K562 (cell line): ENCODE measurements at regions not wholly inside any gene's neighbourhood (a gene's known extent, or its start where the extent isn't known, plus 50 kb on each side); places are given as distances from the start of the nearest gene placed in this dataset.
"Not testable (repeated sequence)": the region's sequence is repeated elsewhere in the genome, so short reads cannot be mapped to it uniquely, and the experiment has no call there.

Experiments used
- ARID1B ChIP-seq: fragments of 450-650 bp; IDR thresholded peaks from 2 replicates; pipeline ENCODE4 v1.6.1; 2016; ENCODE audit warnings: antibody characterized with exemption, mild to moderate bottlenecking, inconsistent platforms
- ATF1 ChIP-seq, 2 experiments: fragments of 450-650 bp in 1 of 2; IDR thresholded peaks; 2 replicates each; pipeline ENCODE4 v1.6.1; 2016; ENCODE audit warnings: missing compliant biosample characterization in 1 of 2, missing genetic modification characterization in 1 of 2
- ATF7 ChIP-seq: fragments of 450-650 bp; IDR thresholded peaks from 2 replicates; pipeline ENCODE4 v1.7.1; 2014; ENCODE audit warnings: mild to moderate bottlenecking, moderate library complexity
- CEBPB ChIP-seq: fragments of 450-650 bp; IDR thresholded peaks from 2 replicates; pipeline ENCODE4 v1.6.1; 2016; ENCODE audit warnings: missing genetic modification characterization, missing compliant biosample characterization
- CTBP1 ChIP-seq: fragments of 450-650 bp; IDR thresholded peaks from 2 replicates; pipeline ENCODE4 v1.6.1; 2016; ENCODE audit warnings: borderline replicate concordance
- CXXC5 ChIP-seq: fragments of 250-450 bp; sonication (Bioruptor Pico); IDR thresholded peaks from 2 replicates; pipeline ENCODE4 v1.8.0; 2022; ENCODE audit warnings: inconsistent platforms, mild to moderate bottlenecking, moderate library complexity
- EP400 ChIP-seq: fragments of 450-650 bp; IDR thresholded peaks from 2 replicates; pipeline ENCODE4 v1.6.1; 2017; ENCODE audit warnings: antibody characterized with exemption, mild to moderate bottlenecking, moderate library complexity
- GTF2A2 ChIP-seq: IDR thresholded peaks from 2 replicates; pipeline ENCODE4 v1.6.1; 2016; ENCODE audit warnings: mild to moderate bottlenecking, missing genetic modification characterization, missing compliant biosample characterization
- L3MBTL2 ChIP-seq: fragments of 450-650 bp; IDR thresholded peaks from 2 replicates; pipeline ENCODE4 v1.6.1; 2016; ENCODE audit warnings: mild to moderate bottlenecking, moderate library complexity
- LEF1 ChIP-seq: fragments of 450-650 bp; IDR thresholded peaks from 2 replicates; pipeline ENCODE4 v1.6.1; 2016; ENCODE audit warnings: mild to moderate bottlenecking
- NFRKB ChIP-seq: fragments of 450-650 bp; IDR thresholded peaks from 2 replicates; pipeline ENCODE4 v1.6.1; 2016; ENCODE audit warnings: low read depth
- POLR2A ChIP-seq: fragments of 450-650 bp; conservative IDR thresholded peaks from 2 replicates; pipeline ENCODE4 v1.6.1; 2016
- POLR2G ChIP-seq: fragments of 200-400 bp; formaldehyde crosslinking; IDR thresholded peaks from 2 replicates; pipeline ENCODE4 v1.6.1; 2017; ENCODE audit warnings: low read depth, mild to moderate bottlenecking, antibody characterized with exemption, low read length, moderate library complexity
- RBFOX2 ChIP-seq: fragments of 200-400 bp; formaldehyde crosslinking; IDR thresholded peaks from 2 replicates; pipeline ENCODE4 v1.6.1; 2017; ENCODE audit warnings: low read depth, mild to moderate bottlenecking, low read length, moderate library complexity
- SOX6 ChIP-seq: fragments of 450-650 bp; IDR thresholded peaks from 2 replicates; pipeline ENCODE4 v1.6.1; 2014; ENCODE audit warnings: mild to moderate bottlenecking
- SUPT5H ChIP-seq: fragments of 450-650 bp; IDR thresholded peaks from 2 replicates; pipeline ENCODE4 v1.6.1; 2016
- TAF7 ChIP-seq: fragments of 450-650 bp; IDR thresholded peaks from 2 replicates; pipeline ENCODE4 v1.6.1; 2016; ENCODE audit warnings: missing genetic modification characterization, missing compliant biosample characterization
- TAF9B ChIP-seq: fragments of 450-650 bp; IDR thresholded peaks from 2 replicates; pipeline ENCODE4 v1.6.1; 2018; ENCODE audit warnings: mild to moderate bottlenecking; ENCODE audit not compliant: partially characterized antibody
- TRIM24 ChIP-seq, 2 experiments: fragments of 450-650 bp; IDR thresholded peaks; 2 replicates each; pipeline ENCODE4 v1.6.1; 2016

- TF ChIP-seq SOX6 (peak; percentile 30; the same call in 1 of the 2 replicates), L3MBTL2 (peak; percentile 43; the same call in 1 of the 2 replicates), ARID1B (peak; percentile 35; the same call in 1 of the 2 replicates), CTBP1 (peak; percentile 51; the same call in 1 of the 2 replicates), NFRKB (peak; percentile 69; the same call in 1 of the 2 replicates), TRIM24 (IDR thresholded peaks at IDR 0.05) (0 out of 4 replicates have a peak, but pooled peaks of 1 of the 2 experiments have one; percentile 14), TAF9B (peak; percentile 48), POLR2A (peak; percentile 61), GTF2A2 (tag) (0 out of 2 replicates have a peak, but pooled peaks have one; percentile 24), TAF7 (tag) (peak; percentile 28; the same call in 1 of the 2 replicates), ATF7 (peak; percentile 48), CXXC5 (CRISPR knock-in tag) (peak; percentile 33; the same call in 1 of the 2 replicates), LEF1 (peak; percentile 60; the same call in 1 of the 2 replicates), EP400 (peak; percentile 60), POLR2G (peak; percentile 42; the same call in 1 of the 2 replicates), SUPT5H (peak; percentile 54; the same call in 1 of the 2 replicates), RBFOX2 (peak; percentile 52), ATF1 (tag; IDR thresholded peaks at IDR 0.05) (peak; percentile 40; the same call in 1 of the 2 replicates), CEBPB (tag) (peak; percentile 40; the same call in 1 of the 2 replicates)
- TF ChIP-seq ATF1 (CRISPR knock-in tag; IDR thresholded peaks at IDR 0.05) = not testable (repeated sequence)
Measured at GRCh38 chr16:75827372-75828038, 101.2 kb upstream of the CPHXL start (continued).
